HEK293T (cell line): ENCODE measurements at regions not wholly inside any gene's neighbourhood (a gene's known extent, or its start where the extent isn't known, plus 50 kb on each side); places are given as distances from the start of the nearest gene placed in this dataset.

Experiments
- ARNT ChIP-seq: fragments of 450-650 bp; IDR thresholded peaks from 2 replicates; pipeline ENCODE4 v1.6.1; 2017; ENCODE audit warnings: mild to moderate bottlenecking
- PKNOX1 ChIP-seq: fragments of 450-650 bp; IDR thresholded peaks from 2 replicates; pipeline ENCODE4 v1.6.1; 2016
- SP1 ChIP-seq: fragments of 450-650 bp; IDR thresholded peaks from 2 replicates; pipeline ENCODE4 v1.6.1; 2017
- TARDBP ChIP-seq: fragments of 450-650 bp; IDR thresholded peaks from 2 replicates; pipeline ENCODE4 v1.6.1; 2016

GRCh38 chr10:9189448-9189847, 1135.0 kb downstream of the GATA3 start:
- TF ChIP-seq TARDBP: no peak
- no peak for TF ChIP-seq PKNOX1
- TF ChIP-seq ARNT: no peak
- TF ChIP-seq SP1: no peak
